ENCODE measurements at regions not wholly inside any gene's neighbourhood (a gene's known extent, or its start where the extent isn't known, plus 50 kb on each side); places are given as distances from the start of the nearest gene placed in this dataset.
A peak's percentile ranks its signal among the peaks of the same experiment; 100 is the strongest.

- CTCF ChIA-PET, result no interaction called here
- H3K4me2 ChIP-seq, result no peak overlapping the region
- ATAC-seq (no peak), FAIRE-seq (no peak), DNase-seq (ENCODE audit: low read depth in 1 of 2, low spot score in 1 of 2) (no peak)
- H3K4me1 ChIP-seq, result no peaks in the 10 kb centered on the region
- POLR2A ChIA-PET, result no interaction called here
- 47% methylated on average over 2 of the region's 2 CpGs for WGBS (ENCODE audit: missing lambda C conversion rate)
- H3K27ac ChIP-seq, result no peak overlapping the region
- TF ChIP-seq ZNF302 (CRISPR knock-in tag; IDR thresholded peaks at IDR 0.05), result no peak
- no peak for TF ChIP-seq HOXB13 (CRISPR knock-in tag; IDR thresholded peaks at IDR 0.05; ENCODE audit: low read depth)
- TF ChIP-seq HES2 (IDR thresholded peaks at IDR 0.05), result no peak
- no peak for TF ChIP-seq ZSCAN20 (CRISPR knock-in tag; IDR thresholded peaks at IDR 0.05)
- TF ChIP-seq EHF (CRISPR knock-in tag; IDR thresholded peaks at IDR 0.05), result no peak
- TF ChIP-seq MYC (IDR thresholded peaks at IDR 0.05; ENCODE audit: borderline replicate concordance, low read length), result no peak
- TF ChIP-seq KDM1A (IDR thresholded peaks at IDR 0.05; ENCODE audit: low read depth), result no peak
- TF ChIP-seq SREBF2 (IDR thresholded peaks at IDR 0.05), result no peak
- no peak for TF ChIP-seq PHF8 (IDR thresholded peaks at IDR 0.05; ENCODE audit: borderline replicate concordance, low read depth)
- TF ChIP-seq HMGXB4 (CRISPR knock-in tag; IDR thresholded peaks at IDR 0.05; ENCODE audit: borderline replicate concordance), result no peak
- TF ChIP-seq GATA3 (IDR thresholded peaks at IDR 0.05; ENCODE audit: borderline replicate concordance), result no peak
- H3K9me3 ChIP-seq, result no peaks in the 10 kb centered on the region
- H3K4me3 ChIP-seq, result no peak overlapping the region
Measured at GRCh38 chr21:35465741-35466140, 416.6 kb upstream of the RUNX1 start.

GRCh38 chr21:35461700-35462099, 412.6 kb upstream of the RUNX1 start:
- no peaks in the 10 kb centered on the region for H3K9me3 ChIP-seq
- CTCF ChIA-PET, result no interaction called here
- H3K4me2 ChIP-seq, result 0 out of 3 replicates have a peak overlapping the region, but pooled peaks have one; percentile 19
- no peak overlapping the region for H3K4me3 ChIP-seq
- H3K4me1 ChIP-seq, result no peaks in the 10 kb centered on the region
- 0 out of 6 replicates have a peak overlapping the region, but pooled peaks of 1 of the 2 experiments have one; percentile 33 for H3K27ac ChIP-seq
- WGBS (ENCODE audit: missing lambda C conversion rate), result 50% methylated on average over 2 of the region's 2 CpGs
- TF ChIP-seq HOXB13 (CRISPR knock-in tag; IDR thresholded peaks at IDR 0.05; ENCODE audit: low read depth) (no peak), NFE2L2 (conservative IDR thresholded peaks at IDR 0.05; ENCODE audit: low read length) (peak; percentile 78), MAFK (IDR thresholded peaks at IDR 0.05; ENCODE audit: partially characterized antibody) (peak; percentile 71), RNF2 (IDR thresholded peaks at IDR 0.05; ENCODE audit: borderline replicate concordance, low read depth) (no peak), ESRRA (IDR thresholded peaks at IDR 0.05; ENCODE audit: borderline replicate concordance, low read length) (no peak), CBX2 (IDR thresholded peaks at IDR 0.05; ENCODE audit: borderline replicate concordance, low read depth) (no peak), ZNF302 (CRISPR knock-in tag; IDR thresholded peaks at IDR 0.05) (no peak), NPAS2 (CRISPR knock-in tag; IDR thresholded peaks at IDR 0.05; ENCODE audit: borderline replicate concordance) (no peak), ELK1 (IDR thresholded peaks at IDR 0.05; ENCODE audit: low read depth, low read length) (no peak)
- POLR2A ChIA-PET, result no interaction called here
- FAIRE-seq (no peak), DNase-seq (ENCODE audit: low read depth in 1 of 2, low spot score in 1 of 2) (peak in 1 of 2 experiments; percentile 2), ATAC-seq (no peak)

- CTCF ChIA-PET, result interaction anchor here (0.6 kb wide), 1 partner anchor 496 kb away, joined by 3 read pairs; no protein-coding TSS in a partner anchor
- FAIRE-seq (no peak), ATAC-seq (no peak)
Measured at GRCh38 chr21:35460441-35460840, 411.3 kb upstream of the RUNX1 start.

More at GRCh38 chr21:35460441-35460840, 411.3 kb upstream of the RUNX1 start:
- 78% methylated on average over 9 of the region's 9 CpGs for WGBS (ENCODE audit: missing lambda C conversion rate)
- no peaks in the 10 kb centered on the region for H3K9me3 ChIP-seq
- TF ChIP-seq POLR2A (IDR thresholded peaks at IDR 0.05; ENCODE audit: low read length) (no peak), JUNB (IDR thresholded peaks at IDR 0.05) (no peak), EHF (CRISPR knock-in tag; IDR thresholded peaks at IDR 0.05) (no peak), HOXA7 (CRISPR knock-in tag; IDR thresholded peaks at IDR 0.05) (no peak), ESRRA (IDR thresholded peaks at IDR 0.05; ENCODE audit: borderline replicate concordance, low read length) (no peak), FOXS1 (CRISPR knock-in tag; IDR thresholded peaks at IDR 0.05) (no peak), RCOR1 (IDR thresholded peaks at IDR 0.05; ENCODE audit: low read depth, low read length) (no peak), HEYL (CRISPR knock-in tag; IDR thresholded peaks at IDR 0.05) (no peak), CBX2 (IDR thresholded peaks at IDR 0.05; ENCODE audit: borderline replicate concordance, low read depth) (no peak), TFCP2L1 (CRISPR knock-in tag; IDR thresholded peaks at IDR 0.05) (no peak)
- no peak for DNase-seq (ENCODE audit: low read depth in 1 of 2, low spot score in 1 of 2)
- no peak overlapping the region for H3K4me3 ChIP-seq
- no peak overlapping the region for H3K27ac ChIP-seq
- H3K4me2 ChIP-seq, result no peak overlapping the region
- no peaks in the 10 kb centered on the region for H3K4me1 ChIP-seq
- POLR2A ChIA-PET, result no interaction called here

Measured in A549 (cell line).